GM21529 (cell line): ENCODE measurements at regions not wholly inside any gene's neighbourhood (a gene's known extent, or its start where the extent isn't known, plus 50 kb on each side); places are given as distances from the start of the nearest gene placed in this dataset.

Source experiments
- ATAC-seq: cut with Tn5 transposase; IDR thresholded peaks from one replicate; pipeline ENCODE4 v1.9.1; 2021; ENCODE audit not compliant: unreplicated experiment

GRCh38 chr9:8095672-8096086 is 296.1 kb upstream of the DMAC1 start:
- no peak for ATAC-seq

GRCh38 chr9:8088477-8088876 is 288.9 kb upstream of the DMAC1 start:
- no peak for ATAC-seq

- ATAC-seq = no peak
Observed at GRCh38 chr9:8085986-8086385, 286.4 kb upstream of the DMAC1 start.

GRCh38 chr9:8078641-8079140 is 279.1 kb upstream of the DMAC1 start:
- ATAC-seq = no peak

GRCh38 chr9:8074713-8075286 is 275.2 kb upstream of the DMAC1 start:
- no peak for ATAC-seq

- no peak for ATAC-seq
Observed at GRCh38 chr9:8071445-8071798, 271.8 kb upstream of the DMAC1 start.

GRCh38 chr9:8070779-8071444 is 271.3 kb upstream of the DMAC1 start:
- ATAC-seq = no peak

- ATAC-seq = no peak
Observed at GRCh38 chr9:8062459-8062858, 262.9 kb upstream of the DMAC1 start.

- no peak for ATAC-seq
Observed at GRCh38 chr9:8053501-8053900, 253.9 kb upstream of the DMAC1 start.

GRCh38 chr9:8052991-8053390 is 253.4 kb upstream of the DMAC1 start:
- no peak for ATAC-seq

- ATAC-seq = no peak
Observed at GRCh38 chr9:8037745-8038144, 238.2 kb upstream of the DMAC1 start.

- no peak for ATAC-seq
Observed at GRCh38 chr9:8036914-8037524, 237.4 kb upstream of the DMAC1 start.

- ATAC-seq = no peak
Observed at GRCh38 chr9:8033794-8034193, 234.2 kb upstream of the DMAC1 start.

- no peak for ATAC-seq
Observed at GRCh38 chr9:8030095-8030494, 230.5 kb upstream of the DMAC1 start.

- ATAC-seq = no peak
Observed at GRCh38 chr9:8027351-8027750, 227.8 kb upstream of the DMAC1 start.

GRCh38 chr9:8025551-8025950 is 226.0 kb upstream of the DMAC1 start:
- ATAC-seq = no peak

GRCh38 chr9:8020186-8020585 is 220.6 kb upstream of the DMAC1 start:
- ATAC-seq = no peak

GRCh38 chr9:8019636-8020035 is 220.1 kb upstream of the DMAC1 start:
- no peak for ATAC-seq

GRCh38 chr9:8014997-8015682 is 215.6 kb upstream of the DMAC1 start:
- ATAC-seq = no peak

- ATAC-seq = no peak
Observed at GRCh38 chr9:8012986-8013385, 213.4 kb upstream of the DMAC1 start.

GRCh38 chr9:8011974-8012373 is 212.4 kb upstream of the DMAC1 start:
- no peak for ATAC-seq

GRCh38 chr9:7996558-7996957 is 197.0 kb upstream of the DMAC1 start:
- no peak for ATAC-seq
